Fibroblast of pulmonary artery (primary cell): ENCODE measurements at regions not wholly inside any gene's neighbourhood (a gene's known extent, or its start where the extent isn't known, plus 50 kb on each side); places are given as distances from the start of the nearest gene placed in this dataset.

ENCODE experiments used
- DNase-seq: peaks from one replicate; pipeline ENCODE4 v3.0.0-alpha.2; 2010; ENCODE audit warnings: low read depth
- H3K4me3 ChIP-seq: replicated peaks from 2 replicates; pipeline ENCODE4 v1.5.1; 2011; ENCODE audit warnings: low read depth, mild to moderate bottlenecking, control low read depth, low read length, moderate library complexity
- CTCF ChIP-seq: IDR thresholded peaks from 2 replicates; pipeline ENCODE4 v1.5.1; 2011; ENCODE audit warnings: mild to moderate bottlenecking, control low read depth, low read length, inconsistent platforms; ENCODE audit errors: missing control alignments

GRCh38 chr12:17503742-17504141 is 586.3 kb downstream of the RERGL start:
- DNase-seq = no peak

GRCh38 chr12:17489452-17489851 is 600.5 kb downstream of the RERGL start:
- no peak for TF ChIP-seq CTCF

More at GRCh38 chr12:17503742-17504141, 586.3 kb downstream of the RERGL start:
- no peak overlapping the region for H3K4me3 ChIP-seq
- TF ChIP-seq CTCF = no peak

GRCh38 chr12:17478908-17479673 is 610.9 kb downstream of the RERGL start:
- TF ChIP-seq CTCF = no peak
- DNase-seq = no peak

More at GRCh38 chr12:17489452-17489851, 600.5 kb downstream of the RERGL start:
- H3K4me3 ChIP-seq = no peak overlapping the region
- DNase-seq = no peak

GRCh38 chr12:17470460-17470859 is 619.5 kb downstream of the RERGL start:
- TF ChIP-seq CTCF = no peak
- DNase-seq = no peak
- H3K4me3 ChIP-seq = no peak overlapping the region

More at GRCh38 chr12:17478908-17479673, 610.9 kb downstream of the RERGL start:
- H3K4me3 ChIP-seq = no peak overlapping the region

GRCh38 chr12:17459214-17459613 is 630.8 kb downstream of the RERGL start:
- no peak overlapping the region for H3K4me3 ChIP-seq
- TF ChIP-seq CTCF = no peak
- no peak for DNase-seq

- no peak for TF ChIP-seq CTCF
- no peak overlapping the region for H3K4me3 ChIP-seq
- DNase-seq = no peak
Observed at GRCh38 chr12:17456486-17456885, 633.5 kb downstream of the RERGL start.

- DNase-seq = no peak
- TF ChIP-seq CTCF = no peak
- H3K4me3 ChIP-seq = no peak overlapping the region
Observed at GRCh38 chr12:17438141-17438540, 651.9 kb downstream of the RERGL start.
